OCI-LY1 (cell line): ENCODE measurements at regions not wholly inside any gene's neighbourhood (a gene's known extent, or its start where the extent isn't known, plus 50 kb on each side); places are given as distances from the start of the nearest gene placed in this dataset.

Source experiments
- H2AFZ ChIP-seq: fragments of 200-600 bp; sonication (generic), shearing (Covaris generic); 2 replicates; pipeline ENCODE4 v1.6.0; 2014; ENCODE audit warnings: antibody characterized with exemption, mild to moderate bottlenecking, low read length
- H3F3A ChIP-seq: fragments of 200-600 bp; sonication (generic), shearing (Covaris generic); 2 replicates; pipeline ENCODE4 v1.6.0; 2014; ENCODE audit warnings: mild to moderate bottlenecking, antibody characterized with exemption, low read length, moderate library complexity; ENCODE audit not compliant: insufficient read depth
- H3K27ac ChIP-seq: fragments of 200-600 bp; sonication (generic); 2 replicates; pipeline ENCODE4 v1.5.1; 2014; ENCODE audit warnings: low read length, mixed run types, mild to moderate bottlenecking, low read depth; ENCODE audit not compliant: poor library complexity, severe bottlenecking
- H3K27me3 ChIP-seq: fragments of 200-600 bp; sonication (generic); 2 replicates; pipeline ENCODE4 v1.6.0; 2014; ENCODE audit warnings: antibody characterized with exemption, mild to moderate bottlenecking, low read length, moderate library complexity; ENCODE audit not compliant: insufficient read depth
- H3K36me3 ChIP-seq: fragments of 200-600 bp; sonication (generic); 2 replicates; pipeline ENCODE4 v1.6.1; 2014; ENCODE audit warnings: mild to moderate bottlenecking, antibody characterized with exemption, low read length, moderate library complexity, mixed read lengths; ENCODE audit not compliant: insufficient read depth
- H3K4me1 ChIP-seq: fragments of 200-600 bp; sonication (generic); 2 replicates; pipeline ENCODE4 v1.5.1; 2014; ENCODE audit warnings: mild to moderate bottlenecking, low read length, moderate library complexity; ENCODE audit not compliant: insufficient read depth, severe bottlenecking
- H3K4me2 ChIP-seq: fragments of 200-600 bp; sonication (generic), shearing (Covaris generic); 2 replicates; pipeline ENCODE4 v1.6.1; 2014; ENCODE audit warnings: low read length
- H3K4me3 ChIP-seq: fragments of 200-600 bp; sonication (generic); 2 replicates; pipeline ENCODE4 v1.5.1; 2014; ENCODE audit warnings: low read length, low read depth, mild to moderate bottlenecking, mixed read lengths; ENCODE audit not compliant: poor library complexity, severe bottlenecking
- H3K79me2 ChIP-seq: fragments of 200-600 bp; shearing (Covaris generic); 2 replicates; pipeline ENCODE4 v1.6.1; 2016; ENCODE audit warnings: mixed run types, low read length, mixed read lengths; ENCODE audit not compliant: insufficient read depth
- H3K9ac ChIP-seq: fragments of 200-600 bp; sonication (generic), shearing (Covaris generic); 2 replicates; pipeline ENCODE4 v1.6.1; 2014; ENCODE audit warnings: mild to moderate bottlenecking, low read length, mixed read lengths
- H3K9me2 ChIP-seq: fragments of 200-600 bp; sonication (generic), shearing (Covaris generic); 2 replicates; pipeline ENCODE4 v1.6.1; 2014; ENCODE audit warnings: low read depth, mild to moderate bottlenecking, low read length, mixed read lengths
- H3K9me3 ChIP-seq: fragments of 200-600 bp; shearing (Covaris generic); 2 replicates; pipeline ENCODE4 v1.6.1; 2014; ENCODE audit warnings: low read length, mixed read lengths
- H4K20me1 ChIP-seq: fragments of 200-600 bp; sonication (generic), shearing (Covaris generic); 2 replicates; pipeline ENCODE4 v1.6.0; 2016; ENCODE audit warnings: mild to moderate bottlenecking, low read length; ENCODE audit not compliant: insufficient read depth
- EZH2 ChIP-seq: fragments of 200-600 bp; sonication (generic), shearing (Covaris generic); IDR thresholded peaks from 2 replicates; pipeline ENCODE4 v1.8.0; 2017; ENCODE audit warnings: borderline replicate concordance, mixed run types, mild to moderate bottlenecking, antibody characterized with exemption, low read length, moderate library complexity, mixed read lengths
- TF ChIP-seq, protein P1 (sequence below): fragments of 200-600 bp; sonication (generic), shearing (Covaris generic); IDR thresholded peaks from 2 replicates; pipeline ENCODE4 v1.5.1; 2017; ENCODE audit warnings: mild to moderate bottlenecking, antibody characterized with exemption, low read length, moderate library complexity, mixed read lengths

DNA sequence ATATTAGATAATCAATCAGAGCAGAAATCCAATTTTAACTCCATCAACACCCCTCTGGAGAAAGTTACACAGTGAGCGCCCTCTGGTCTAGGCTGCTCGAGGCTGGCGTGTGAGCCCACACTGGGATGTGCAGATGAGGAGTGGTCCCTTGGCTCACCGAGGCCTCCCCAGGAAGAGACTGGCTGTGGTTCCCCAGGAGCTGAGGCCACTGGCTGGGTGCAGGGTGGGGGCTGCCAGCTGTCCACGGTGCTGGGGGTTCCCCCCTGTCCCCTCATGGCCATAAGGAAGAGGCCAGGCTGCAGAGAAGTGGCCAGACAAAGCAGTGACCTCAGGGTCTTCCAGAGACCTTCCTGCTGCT lies 750.7 kb downstream of the BRD1 start:
- Histone ChIP-seq H3F3A (no peaks in the 10 kb centered on the region), H3K27ac (no peak overlapping the region), H2AFZ (no peak overlapping the region), H3K36me3 (no peaks in the 10 kb centered on the region), H3K4me3 (no peak overlapping the region), H3K9me2 (no peaks in the 10 kb centered on the region), H3K4me2 (no peak overlapping the region), H3K27me3 (no peaks in the 10 kb centered on the region), H4K20me1 (no peaks in the 10 kb centered on the region), H3K9ac (no peak overlapping the region), H3K79me2 (no peaks in the 10 kb centered on the region), H3K4me1 (no peaks in the 10 kb centered on the region), H3K9me3 (no peaks in the 10 kb centered on the region)
- TF ChIP-seq EZH2 = no peak
- TF ChIP-seq, protein P1, sequence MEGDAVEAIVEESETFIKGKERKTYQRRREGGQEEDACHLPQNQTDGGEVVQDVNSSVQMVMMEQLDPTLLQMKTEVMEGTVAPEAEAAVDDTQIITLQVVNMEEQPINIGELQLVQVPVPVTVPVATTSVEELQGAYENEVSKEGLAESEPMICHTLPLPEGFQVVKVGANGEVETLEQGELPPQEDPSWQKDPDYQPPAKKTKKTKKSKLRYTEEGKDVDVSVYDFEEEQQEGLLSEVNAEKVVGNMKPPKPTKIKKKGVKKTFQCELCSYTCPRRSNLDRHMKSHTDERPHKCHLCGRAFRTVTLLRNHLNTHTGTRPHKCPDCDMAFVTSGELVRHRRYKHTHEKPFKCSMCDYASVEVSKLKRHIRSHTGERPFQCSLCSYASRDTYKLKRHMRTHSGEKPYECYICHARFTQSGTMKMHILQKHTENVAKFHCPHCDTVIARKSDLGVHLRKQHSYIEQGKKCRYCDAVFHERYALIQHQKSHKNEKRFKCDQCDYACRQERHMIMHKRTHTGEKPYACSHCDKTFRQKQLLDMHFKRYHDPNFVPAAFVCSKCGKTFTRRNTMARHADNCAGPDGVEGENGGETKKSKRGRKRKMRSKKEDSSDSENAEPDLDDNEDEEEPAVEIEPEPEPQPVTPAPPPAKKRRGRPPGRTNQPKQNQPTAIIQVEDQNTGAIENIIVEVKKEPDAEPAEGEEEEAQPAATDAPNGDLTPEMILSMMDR = no peak

DNA sequence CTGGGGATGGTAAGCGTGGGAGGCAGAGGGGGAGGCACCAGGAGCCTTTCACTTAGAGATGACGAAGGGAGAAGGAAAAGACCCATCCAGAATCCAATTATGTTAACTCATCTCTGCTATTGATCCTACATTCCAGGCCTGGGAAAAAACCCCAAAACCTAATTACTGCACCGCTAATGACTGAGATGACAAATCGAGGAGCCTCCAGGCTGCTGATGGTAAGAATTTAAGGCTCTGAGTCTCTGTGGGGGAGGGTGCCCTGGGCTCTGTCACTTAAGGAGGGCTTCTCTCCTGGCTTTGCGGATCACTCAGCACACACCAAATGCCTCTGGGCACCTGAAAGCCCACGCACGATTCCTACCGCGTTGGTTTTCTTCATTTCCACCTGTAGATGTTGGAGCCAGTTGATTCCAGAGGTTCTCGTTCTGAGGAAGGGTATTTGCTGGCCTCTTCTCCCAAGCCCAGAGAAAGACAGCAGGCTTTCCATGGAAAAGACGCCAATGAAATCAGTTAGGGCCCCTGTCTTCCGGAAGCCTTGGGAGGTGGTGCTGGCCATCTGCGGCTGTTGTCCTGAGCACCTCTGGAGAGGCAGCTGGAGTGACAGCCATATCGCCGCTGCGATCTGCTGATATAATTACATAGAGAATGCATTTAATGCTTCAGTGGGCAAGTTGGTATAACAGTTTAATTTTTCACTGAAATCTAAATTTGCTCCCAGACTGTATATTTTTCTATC lies 751.2 kb downstream of the BRD1 start:
- Histone ChIP-seq H4K20me1 (no peaks in the 10 kb centered on the region), H3K4me3 (no peak overlapping the region), H3K79me2 (no peaks in the 10 kb centered on the region), H3K27me3 (no peaks in the 10 kb centered on the region), H3K36me3 (no peaks in the 10 kb centered on the region), H3K27ac (no peak overlapping the region), H3F3A (no peaks in the 10 kb centered on the region), H3K9me2 (no peaks in the 10 kb centered on the region), H2AFZ (no peak overlapping the region), H3K9me3 (no peaks in the 10 kb centered on the region), H3K4me2 (no peak overlapping the region), H3K4me1 (no peaks in the 10 kb centered on the region), H3K9ac (no peak overlapping the region)
- TF ChIP-seq, protein P1 = no peak
- no peak for TF ChIP-seq EZH2

DNA sequence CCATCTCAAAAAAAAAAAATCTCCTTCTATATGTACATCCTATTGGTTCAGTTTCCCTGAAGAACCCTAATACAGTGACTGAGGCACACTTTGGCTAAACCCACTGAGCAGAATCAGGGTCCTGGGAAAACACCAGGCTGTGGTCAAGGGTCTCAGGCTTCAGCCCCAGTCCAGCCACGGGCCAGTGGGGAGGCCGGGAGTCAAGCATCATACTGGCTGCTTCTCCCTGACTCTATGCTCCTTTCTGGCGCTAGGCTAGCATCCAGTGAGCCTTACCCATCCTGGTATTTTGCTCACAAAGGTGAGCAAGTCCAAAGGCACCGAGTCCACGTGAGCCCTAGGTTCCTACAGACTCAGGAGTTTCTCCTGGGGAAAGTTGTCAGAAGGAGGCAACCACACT lies 752.5 kb downstream of the BRD1 start:
- Histone ChIP-seq H3K9ac (no peak overlapping the region), H3K4me2 (no peak overlapping the region), H3K9me3 (no peaks in the 10 kb centered on the region), H3K27me3 (0 out of 2 replicates have a peak, but pooled peaks cover 3% of the 10 kb centered on the region), H3K79me2 (no peaks in the 10 kb centered on the region), H3K27ac (no peak overlapping the region), H3K4me1 (no peaks in the 10 kb centered on the region), H2AFZ (no peak overlapping the region), H3K4me3 (no peak overlapping the region), H4K20me1 (no peaks in the 10 kb centered on the region), H3K36me3 (no peaks in the 10 kb centered on the region), H3F3A (no peaks in the 10 kb centered on the region), H3K9me2 (no peaks in the 10 kb centered on the region)
- TF ChIP-seq EZH2 = no peak

DNA sequence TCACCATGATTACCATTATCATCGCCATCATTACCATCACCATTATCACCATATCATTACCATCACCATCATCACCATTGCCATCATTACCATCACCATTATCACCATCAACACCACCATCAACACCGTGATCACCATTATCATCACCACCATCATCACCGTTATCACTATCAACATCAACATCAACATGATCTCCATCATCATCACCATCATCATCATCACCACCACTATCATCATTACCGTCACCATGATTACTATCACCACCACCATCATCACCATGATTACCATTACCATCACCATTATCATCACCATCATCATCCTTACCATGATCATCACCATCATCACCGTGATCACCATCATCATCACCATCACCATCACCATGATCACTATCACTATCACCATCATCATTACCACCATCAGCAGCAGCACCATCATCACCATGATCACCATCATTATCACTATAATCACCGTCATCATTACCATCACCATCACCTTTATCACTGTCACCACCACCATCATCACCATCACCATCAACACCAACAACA lies 753.7 kb downstream of the BRD1 start:
- Histone ChIP-seq H3K4me1 (no peaks in the 10 kb centered on the region), H3K27me3 (0 out of 2 replicates have a peak, but pooled peaks cover 3% of the 10 kb centered on the region), H3K9me3 (no peaks in the 10 kb centered on the region)

More for the DNA sequence above, 753.7 kb downstream of the BRD1 start:
- Histone ChIP-seq H3K36me3 (no peaks in the 10 kb centered on the region), H3K79me2 (no peaks in the 10 kb centered on the region), H3K9ac (no peak overlapping the region), H4K20me1 (no peaks in the 10 kb centered on the region), H3K4me2 (no peak overlapping the region), H3K9me2 (no peaks in the 10 kb centered on the region), H3F3A (no peaks in the 10 kb centered on the region), H3K4me3 (no peak overlapping the region), H3K27ac (no peak overlapping the region), H2AFZ (no peak overlapping the region)
- TF ChIP-seq EZH2 = no peak
- TF ChIP-seq, protein P1 = no peak
